ENCODE measurements at regions not wholly inside any gene's neighbourhood (a gene's known extent, or its start where the extent isn't known, plus 50 kb on each side); places are given as distances from the start of the nearest gene placed in this dataset.

GRCh38 chr1:95954585-95954984 lies 720.6 kb downstream of the RWDD3 start:
- no peak for TF ChIP-seq CTCF (IDR thresholded peaks at IDR 0.05; ENCODE audit: insufficient read depth, low read length, poor library complexity, severe bottlenecking)
- no peak for TF ChIP-seq EZH2phosphoT487 (conservative IDR thresholded peaks at IDR 0.05; ENCODE audit: low read length)
